ENCODE measurements at regions not wholly inside any gene's neighbourhood (a gene's known extent, or its start where the extent isn't known, plus 50 kb on each side); places are given as distances from the start of the nearest gene placed in this dataset.

DNA sequence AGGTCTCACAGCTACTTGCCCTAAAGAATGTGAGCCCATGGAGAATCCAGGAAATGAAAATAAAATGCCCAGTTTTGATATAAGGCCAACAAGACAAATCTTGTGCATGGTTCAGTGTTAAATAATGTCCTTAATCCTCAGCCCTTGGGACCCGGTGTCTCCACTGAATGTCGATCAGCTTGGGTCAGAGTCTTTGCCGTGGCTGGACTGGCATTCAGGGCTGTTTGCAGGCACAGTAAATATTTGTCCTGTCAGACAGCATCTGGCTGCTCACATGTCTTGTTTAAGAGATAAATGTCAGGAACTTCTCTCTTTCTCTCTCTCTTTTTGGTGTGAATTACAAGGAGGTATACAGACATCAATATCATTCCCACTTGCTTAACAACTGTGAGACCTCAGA, 452.5 kb downstream of the FUT8 start:
- Histone ChIP-seq H3K4me2 (no peak overlapping the region), H3K9ac (no peak overlapping the region), H3K27ac (ENCODE audit: low read depth in 2 of 2, low read length in 1 of 2) (no peak overlapping the region), H3F3A (replicated peaks; ENCODE audit: insufficient read depth) (no peaks in the 10 kb centered on the region), H3K9me3 (no peaks in the 10 kb centered on the region), H4K20me1 (ENCODE audit: insufficient read depth) (no peaks in the 10 kb centered on the region), H3K4me3 (ENCODE audit: low read depth in 2 of 2, low read length in 1 of 2) (no peak overlapping the region), H3K4me1 (ENCODE audit: control insufficient read depth in 1 of 2, insufficient read depth in 2 of 2, low read depth in 1 of 2, low read length in 1 of 2) (no peaks in the 10 kb centered on the region), H2AFZ (ENCODE audit: low read depth) (no peak overlapping the region), H3K9me2 (no peaks in the 10 kb centered on the region), H3K79me2 (ENCODE audit: insufficient read depth) (no peaks in the 10 kb centered on the region), H3K27me3 (ENCODE audit: insufficient read depth) (no peaks in the 10 kb centered on the region), H3K36me3 (replicated peaks in 1 of 2; ENCODE audit: control insufficient read depth in 1 of 2, insufficient read depth in 2 of 2, low read length in 1 of 2) (no peaks in the 10 kb centered on the region)
- 88% methylated on average over 3 of the region's 3 CpGs for WGBS (ENCODE audit: low lambda C conversion rate)
- ChIA-PET CTCF (interaction anchor here (2.0 kb wide), 1 partner anchor 40 kb away, joined by 6 read pairs; no protein-coding TSS in a partner anchor), POLR2A (no interaction called here)
- DNase-seq = no peak
- TF ChIP-seq MXI1 (IDR thresholded peaks at IDR 0.05; ENCODE audit: low read depth, low read length) = no peak
- TF ChIP-seq GABPA (IDR thresholded peaks at IDR 0.05; ENCODE audit: low read depth) = no peak

DNA sequence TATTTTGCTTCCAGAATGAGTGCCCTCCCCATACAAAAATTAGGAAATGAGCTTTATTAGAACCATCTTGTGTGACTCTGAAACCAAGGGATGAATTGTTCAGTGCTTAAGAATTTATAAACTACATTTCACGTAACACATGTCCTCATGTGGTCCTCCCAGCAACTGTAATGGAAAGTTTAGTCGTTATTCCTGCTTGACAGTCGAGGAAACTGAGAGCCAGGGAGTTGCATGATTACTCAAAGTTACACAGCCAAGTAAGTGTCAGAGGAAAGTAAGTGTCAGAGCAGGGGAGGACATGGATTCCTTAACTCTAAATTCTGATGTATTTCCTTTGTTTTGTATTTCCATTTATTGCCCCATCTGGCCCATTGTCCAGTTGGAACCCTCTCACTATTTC, 453.9 kb downstream of the FUT8 start:
- H4K20me1 ChIP-seq (ENCODE audit: insufficient read depth) = no peaks in the 10 kb centered on the region
- H3K79me2 ChIP-seq (ENCODE audit: insufficient read depth) = no peaks in the 10 kb centered on the region
- CTCF ChIA-PET = interaction anchor here (0.6 kb wide), 1 partner anchor 36 kb away, joined by 3 read pairs; no protein-coding TSS in a partner anchor
- no peak for DNase-seq
- H3K27me3 ChIP-seq (ENCODE audit: insufficient read depth) = no peaks in the 10 kb centered on the region
- no peak overlapping the region for H3K4me2 ChIP-seq
- TF ChIP-seq SMC3 (IDR thresholded peaks at IDR 0.05; ENCODE audit: low read depth, low read length) (no peak), GATA2 (CRISPR knock-in tag; IDR thresholded peaks at IDR 0.05) (no peak), MEF2A (IDR thresholded peaks at IDR 0.05; ENCODE audit: borderline replicate concordance, low read depth) (no peak), RAD21 (IDR thresholded peaks at IDR 0.05; ENCODE audit: low read length) (no peak), RXRA (IDR thresholded peaks at IDR 0.05; ENCODE audit: borderline replicate concordance, low read depth) (no peak), RCOR1 (IDR thresholded peaks at IDR 0.05; ENCODE audit: low read length) (no peak), FOXM1 (IDR thresholded peaks at IDR 0.05; ENCODE audit: low read depth) (no peak), FOXJ3 (CRISPR knock-in tag; IDR thresholded peaks at IDR 0.05) (no peak), FOSL2 (IDR thresholded peaks at IDR 0.05; ENCODE audit: borderline replicate concordance, low read depth) (no peak), GABPA (IDR thresholded peaks at IDR 0.05; ENCODE audit: low read depth) (no peak), RFX5 (IDR thresholded peaks at IDR 0.05; ENCODE audit: low read length) (no peak)
- TF ChIP-seq, protein P1, sequence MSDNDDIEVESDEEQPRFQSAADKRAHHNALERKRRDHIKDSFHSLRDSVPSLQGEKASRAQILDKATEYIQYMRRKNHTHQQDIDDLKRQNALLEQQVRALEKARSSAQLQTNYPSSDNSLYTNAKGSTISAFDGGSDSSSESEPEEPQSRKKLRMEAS (IDR thresholded peaks at IDR 0.05; ENCODE audit: low read depth) = no peak
- TF ChIP-seq, protein P2, sequence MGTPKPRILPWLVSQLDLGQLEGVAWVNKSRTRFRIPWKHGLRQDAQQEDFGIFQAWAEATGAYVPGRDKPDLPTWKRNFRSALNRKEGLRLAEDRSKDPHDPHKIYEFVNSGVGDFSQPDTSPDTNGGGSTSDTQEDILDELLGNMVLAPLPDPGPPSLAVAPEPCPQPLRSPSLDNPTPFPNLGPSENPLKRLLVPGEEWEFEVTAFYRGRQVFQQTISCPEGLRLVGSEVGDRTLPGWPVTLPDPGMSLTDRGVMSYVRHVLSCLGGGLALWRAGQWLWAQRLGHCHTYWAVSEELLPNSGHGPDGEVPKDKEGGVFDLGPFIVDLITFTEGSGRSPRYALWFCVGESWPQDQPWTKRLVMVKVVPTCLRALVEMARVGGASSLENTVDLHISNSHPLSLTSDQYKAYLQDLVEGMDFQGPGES (IDR thresholded peaks at IDR 0.05; ENCODE audit: low read depth, low read length) = no peak
- H3F3A ChIP-seq (replicated peaks; ENCODE audit: insufficient read depth) = no peaks in the 10 kb centered on the region
- no peak overlapping the region for H3K9ac ChIP-seq
- H3K9me2 ChIP-seq = no peaks in the 10 kb centered on the region
- no peaks in the 10 kb centered on the region for H3K36me3 ChIP-seq (replicated peaks in 1 of 2; ENCODE audit: control insufficient read depth in 1 of 2, insufficient read depth in 2 of 2, low read length in 1 of 2)
- H3K4me1 ChIP-seq (ENCODE audit: control insufficient read depth in 1 of 2, insufficient read depth in 2 of 2, low read depth in 1 of 2, low read length in 1 of 2) = no peaks in the 10 kb centered on the region
- POLR2A ChIA-PET = no interaction called here
- H2AFZ ChIP-seq (ENCODE audit: low read depth) = no peak overlapping the region
- no peak overlapping the region for H3K4me3 ChIP-seq (ENCODE audit: low read depth in 2 of 2, low read length in 1 of 2)
- H3K9me3 ChIP-seq = no peaks in the 10 kb centered on the region
- H3K27ac ChIP-seq (ENCODE audit: low read depth in 2 of 2, low read length in 1 of 2) = no peak overlapping the region
- WGBS (ENCODE audit: low lambda C conversion rate) = 25% methylated on average over 3 of the region's 3 CpGs

Data from SK-N-SH (cell line).